HK-2 (cell line): ENCODE measurements at regions not wholly inside any gene's neighbourhood (a gene's known extent, or its start where the extent isn't known, plus 50 kb on each side); places are given as distances from the start of the nearest gene placed in this dataset.

Source experiments
- DNase-seq: peaks from one replicate; pipeline ENCODE4 v3.0.0-alpha.2; 2018; ENCODE audit not compliant: unreplicated experiment

DNA sequence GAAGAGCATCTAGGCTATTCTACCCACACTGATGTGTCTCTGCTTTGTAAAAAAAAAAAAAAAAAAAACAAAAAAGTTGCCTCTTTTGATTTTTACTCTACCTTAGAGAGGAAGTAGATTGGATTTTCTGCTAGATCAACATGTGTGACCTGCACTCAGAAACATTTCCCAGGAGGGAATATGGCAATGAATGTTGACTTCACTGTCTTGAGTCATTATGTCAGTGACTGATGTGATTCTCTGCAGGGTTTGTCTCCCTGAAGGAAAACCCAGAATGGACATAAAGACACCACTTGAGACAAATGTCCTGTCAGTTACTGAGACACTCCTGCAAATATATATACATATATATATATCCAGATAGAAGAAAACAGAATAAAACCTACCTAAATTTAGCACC is 370.3 kb downstream of the BMPER start:
- no peak for DNase-seq

DNA sequence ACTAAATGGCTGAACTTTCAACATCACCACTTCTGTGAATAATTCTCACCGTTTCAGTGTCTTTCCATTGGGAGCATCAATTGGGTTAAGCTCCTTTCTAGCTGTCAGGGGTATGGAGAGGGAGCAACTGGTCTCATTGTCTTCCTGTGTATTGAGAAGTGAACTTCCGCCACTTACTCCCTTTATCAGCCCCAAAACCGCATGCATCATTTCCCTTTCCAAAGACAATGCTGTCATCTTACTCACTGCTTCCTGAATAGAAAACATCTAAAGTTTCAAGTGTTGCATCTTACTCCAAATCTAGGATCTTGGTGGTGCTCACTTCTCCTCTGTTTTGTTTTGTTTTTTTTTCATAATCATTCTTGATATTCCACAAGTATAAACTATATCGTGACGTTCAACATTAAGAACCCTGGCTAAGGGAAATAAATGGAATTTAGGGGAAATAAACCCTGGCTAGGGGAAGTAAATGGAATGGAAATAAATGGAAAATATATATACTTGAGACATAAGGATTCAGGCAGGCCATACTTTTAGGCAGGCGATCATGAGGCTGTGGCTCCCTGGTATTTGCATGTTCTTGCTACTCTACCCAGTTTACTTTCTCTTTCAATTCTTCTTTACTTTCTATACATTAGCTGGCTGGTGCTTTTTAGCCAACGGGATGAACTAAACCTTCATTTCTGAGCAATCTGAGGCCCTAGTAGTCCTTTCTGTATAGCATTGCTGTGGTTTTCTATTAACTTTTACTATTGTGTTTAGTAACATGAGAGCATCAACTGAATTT is 371.9 kb downstream of the BMPER start:
- DNase-seq: no peak

- DNase-seq: no peak
Observed at GRCh38 chr7:34277803-34278199, 372.5 kb downstream of the BMPER start.

GRCh38 chr7:34281260-34281659 is 375.9 kb downstream of the BMPER start:
- no peak for DNase-seq

- DNase-seq: no peak
Observed at GRCh38 chr7:34282271-34282670, 375.7 kb upstream of the NPSR1 start.

DNA sequence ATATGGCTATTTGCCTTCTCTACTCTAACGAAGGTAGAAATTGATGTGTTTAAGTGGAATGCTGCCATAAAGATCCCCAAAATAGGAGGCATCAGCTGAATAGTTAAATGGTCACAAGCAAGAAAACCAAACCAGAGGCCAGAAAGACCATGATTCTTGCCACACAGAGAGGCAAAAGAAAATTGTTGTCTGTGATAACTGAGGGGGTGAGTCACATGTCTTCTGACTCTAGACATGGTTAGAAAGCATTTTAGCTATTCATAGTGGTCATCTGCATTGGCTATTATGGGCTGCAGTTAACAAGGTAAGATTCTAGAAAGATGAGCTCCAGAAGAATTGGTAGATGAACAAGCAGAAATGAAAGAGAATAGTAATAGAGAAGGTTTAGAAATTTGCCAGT is 361.4 kb upstream of the NPSR1 start:
- no peak for DNase-seq

DNA sequence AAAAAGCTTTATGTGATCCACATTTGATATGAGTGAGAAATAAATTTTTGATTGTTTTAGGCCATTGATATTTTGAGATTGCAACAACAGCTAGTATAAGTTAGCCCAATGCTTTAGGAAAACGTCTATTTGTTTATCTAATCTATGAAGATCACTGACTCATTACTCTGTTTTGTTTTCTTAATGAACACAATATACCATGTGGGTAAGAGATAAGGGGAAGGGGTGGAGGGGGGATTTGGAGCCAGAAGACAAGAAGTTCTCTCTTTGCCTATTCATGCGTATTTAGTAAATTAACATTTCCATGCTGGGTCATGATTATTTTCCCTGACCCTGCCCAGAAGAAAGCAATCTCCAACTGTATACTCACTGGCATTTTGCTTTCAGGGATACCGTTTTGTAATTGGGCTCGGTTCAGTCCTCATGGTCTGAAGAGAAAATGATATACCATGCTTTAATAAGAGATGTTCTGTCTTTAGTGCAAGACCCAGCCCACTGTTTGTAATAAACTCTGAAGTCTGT is 359.5 kb upstream of the NPSR1 start:
- no peak for DNase-seq

GRCh38 chr7:34299066-34299465 is 359.0 kb upstream of the NPSR1 start:
- DNase-seq: no peak

- DNase-seq: no peak
Observed at GRCh38 chr7:34307540-34307939, 350.5 kb upstream of the NPSR1 start.

GRCh38 chr7:34308595-34308994 is 349.4 kb upstream of the NPSR1 start:
- no peak for DNase-seq

DNA sequence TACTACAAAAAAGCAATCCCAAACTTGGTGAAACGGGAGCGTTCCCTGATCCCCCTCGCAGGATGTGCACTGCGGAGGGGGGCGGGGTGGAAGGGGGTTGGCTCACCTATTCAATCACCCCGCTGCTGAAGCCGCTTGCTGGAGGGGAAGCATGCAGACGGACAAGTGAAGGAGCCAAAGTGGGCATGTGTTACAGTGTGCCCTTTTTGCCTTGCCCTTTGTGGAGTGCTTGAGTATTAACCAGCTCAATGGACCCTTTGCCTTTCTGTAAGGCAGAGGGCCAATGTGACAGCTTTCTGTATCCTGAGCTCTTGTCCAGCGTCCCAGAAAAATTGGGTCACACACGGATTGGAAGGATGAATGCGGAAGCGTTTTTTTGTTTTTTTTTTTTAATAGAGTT is 348.9 kb upstream of the NPSR1 start:
- no peak for DNase-seq

DNA sequence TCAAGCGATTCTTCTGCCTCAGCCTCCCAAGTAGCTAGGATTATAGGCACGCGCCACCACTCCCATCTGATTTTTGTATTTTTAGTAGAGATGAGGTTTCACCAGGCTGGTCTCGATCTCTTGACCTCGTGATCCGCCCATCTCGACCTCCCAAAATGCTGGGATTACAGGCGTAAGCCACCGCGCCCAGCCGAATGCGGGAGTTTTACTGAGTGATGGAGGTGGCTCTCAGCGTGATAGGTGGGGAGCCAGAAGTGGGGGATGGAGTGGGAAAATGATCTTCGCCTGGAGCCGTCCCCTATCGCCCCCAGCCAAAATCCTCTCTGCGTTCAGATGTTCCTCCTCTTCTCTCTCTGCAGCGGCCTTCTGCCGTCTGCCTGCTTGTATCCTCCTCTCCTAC is 348.4 kb upstream of the NPSR1 start:
- DNase-seq: no peak

- DNase-seq: no peak
Observed at GRCh38 chr7:34311591-34311990, 346.4 kb upstream of the NPSR1 start.

DNA sequence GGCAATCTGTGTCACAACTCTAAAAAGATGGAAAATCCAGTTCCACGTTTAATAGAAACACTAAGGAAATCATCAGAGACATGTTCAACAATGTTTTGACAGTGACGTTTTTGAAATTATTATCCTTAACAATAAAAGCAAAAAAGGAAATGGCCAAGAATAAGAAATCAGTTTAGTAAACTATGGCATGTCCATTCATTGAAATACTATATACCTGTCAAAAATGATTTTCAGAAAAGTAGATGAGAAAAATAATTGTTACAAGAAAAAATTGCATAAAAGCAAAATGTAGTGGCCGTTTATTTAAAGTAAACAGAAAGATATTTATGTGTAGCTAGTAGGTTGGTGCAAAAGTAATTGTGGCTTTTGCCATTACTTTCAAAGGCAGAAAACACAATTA is 345.4 kb upstream of the NPSR1 start:
- no peak for DNase-seq

DNA sequence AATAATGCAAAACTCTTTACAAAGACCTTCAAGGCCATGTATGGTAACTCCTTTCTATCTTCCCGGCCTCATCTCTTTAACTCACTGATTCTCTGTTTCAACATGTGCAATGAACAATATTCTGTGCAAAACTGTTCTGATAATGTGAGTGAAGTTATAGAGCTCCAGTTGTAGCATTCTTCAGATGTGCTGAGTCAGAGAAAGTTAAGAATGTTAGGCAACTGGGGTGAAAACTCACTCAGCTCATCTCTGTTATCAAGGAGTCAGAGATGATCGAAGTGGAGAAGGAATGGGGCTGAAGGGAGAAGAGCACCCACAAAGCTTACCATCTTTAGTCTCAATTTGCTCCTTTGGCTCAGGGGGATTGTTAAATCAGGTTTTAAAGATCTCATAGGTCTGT is 344.7 kb upstream of the NPSR1 start:
- no peak for DNase-seq

DNA sequence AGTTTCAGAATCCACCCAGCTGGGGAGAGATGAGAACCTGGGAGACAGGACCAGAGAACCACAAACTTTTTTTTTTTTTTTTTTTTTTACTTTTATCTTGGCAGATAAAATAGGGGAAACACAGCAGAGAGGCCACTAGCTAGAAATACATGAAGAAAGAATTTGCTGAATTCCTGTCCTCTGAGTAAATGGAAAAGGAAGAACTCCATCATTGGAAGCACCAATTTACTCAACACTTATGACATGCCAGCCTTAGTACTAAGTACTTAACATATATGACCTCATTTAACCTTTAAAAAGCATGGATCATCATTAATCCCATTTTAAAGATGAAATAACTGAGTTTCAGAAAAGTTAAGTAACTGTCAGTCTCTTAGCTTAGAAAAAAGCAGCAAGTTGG is 343.0 kb upstream of the NPSR1 start:
- no peak for DNase-seq

DNA sequence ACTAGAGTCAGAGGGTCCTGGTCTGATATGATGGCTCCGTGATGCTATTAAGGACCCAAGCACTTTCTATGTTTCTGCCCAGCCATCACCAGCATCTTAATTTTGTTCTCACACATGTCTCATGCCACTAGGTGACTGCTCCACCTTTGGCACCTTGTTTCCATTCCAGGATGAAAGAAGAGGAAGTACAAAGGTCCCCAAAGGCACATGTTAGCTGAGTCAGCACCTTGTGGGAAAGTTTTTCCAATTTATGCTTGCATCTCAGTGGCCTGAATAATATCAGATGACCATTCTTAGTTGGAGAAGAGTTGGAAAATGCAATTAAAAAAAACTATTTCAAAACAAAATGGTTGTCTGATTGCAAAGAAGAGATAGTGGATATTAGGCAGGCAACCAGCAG is 341.0 kb upstream of the NPSR1 start:
- no peak for DNase-seq

DNA sequence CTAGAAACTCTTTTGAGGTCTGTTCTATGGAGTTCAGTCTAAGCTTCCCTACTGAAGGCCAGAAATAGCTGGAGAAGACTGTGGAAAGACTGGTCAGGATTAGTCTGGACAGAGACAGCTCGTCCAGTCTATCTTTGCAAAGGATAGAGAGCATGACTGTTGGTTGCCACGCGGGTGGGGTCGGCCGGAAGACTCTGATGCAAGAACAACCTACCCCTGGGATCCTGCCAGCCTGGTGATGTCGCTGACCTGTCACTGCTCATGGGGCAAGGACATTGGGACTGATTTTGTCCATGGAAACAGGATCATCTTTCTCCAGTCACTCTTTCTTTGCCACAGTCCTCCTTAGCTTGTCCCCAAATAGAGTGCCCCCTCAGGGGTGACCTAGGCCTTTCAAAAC is 337.6 kb upstream of the NPSR1 start:
- no peak for DNase-seq

GRCh38 chr7:34320926-34321661 is 336.9 kb upstream of the NPSR1 start:
- peak; percentile 58 for DNase-seq

- no peak for DNase-seq
Observed at GRCh38 chr7:34322841-34323240, 335.2 kb upstream of the NPSR1 start.

DNA sequence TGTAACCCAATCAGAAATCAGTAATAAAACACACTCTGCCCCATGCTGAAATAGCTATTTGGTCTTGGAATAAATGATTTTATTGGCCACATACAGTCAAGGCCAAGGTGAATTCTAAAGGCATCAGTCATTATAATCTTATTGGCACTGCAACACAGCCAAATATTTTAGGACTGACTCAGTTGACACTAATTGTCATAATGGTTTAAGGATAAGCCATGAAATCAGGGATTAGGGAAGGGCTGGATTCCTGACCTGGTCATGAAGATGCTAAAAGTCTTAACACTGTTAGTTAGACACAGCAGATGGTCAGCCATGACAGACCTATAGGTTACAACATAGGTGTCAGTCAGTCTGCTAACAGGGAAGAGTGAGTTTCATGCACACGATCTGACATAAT is 330.3 kb upstream of the NPSR1 start:
- DNase-seq: no peak

DNA sequence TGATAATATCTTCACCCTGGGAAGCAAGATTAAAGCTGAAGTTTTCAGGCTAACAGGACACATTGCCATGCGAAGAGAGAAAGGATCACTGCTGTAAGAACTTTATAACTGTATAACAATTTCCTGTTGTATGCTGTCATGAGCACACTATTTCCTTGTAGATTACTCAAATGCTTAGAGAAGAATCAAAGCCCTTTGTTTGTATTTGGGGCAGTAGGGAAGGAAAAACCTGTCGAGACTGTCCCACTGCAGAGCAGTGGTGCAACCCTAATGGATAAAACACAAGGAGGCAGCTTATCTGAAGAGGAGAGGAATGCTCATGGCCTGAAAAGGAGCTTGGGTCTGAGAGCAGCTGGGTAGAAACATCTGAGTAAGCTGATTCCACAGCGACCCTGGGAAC is 327.7 kb upstream of the NPSR1 start:
- DNase-seq: no peak

DNA sequence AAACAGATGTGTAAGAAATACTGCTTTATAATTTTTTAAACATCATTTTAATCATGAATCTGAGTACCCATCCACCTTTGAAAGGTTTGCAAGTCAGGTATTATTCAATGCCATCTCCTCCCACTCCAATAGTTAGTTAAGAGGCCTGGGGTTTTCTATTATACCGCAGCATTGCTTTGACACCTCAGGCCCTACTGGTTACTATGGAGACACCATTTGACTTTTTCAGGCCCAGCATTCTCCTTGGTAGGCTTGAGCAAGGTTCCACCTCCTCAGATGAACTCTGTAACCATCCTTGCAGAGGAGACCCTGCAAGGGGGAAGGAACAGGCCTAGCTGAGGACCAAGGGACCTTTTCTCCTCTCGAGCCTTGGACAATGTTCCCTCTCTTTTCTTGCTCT is 326.9 kb upstream of the NPSR1 start:
- no peak for DNase-seq
